ENCODE measurements at regions not wholly inside any gene's neighbourhood (a gene's known extent, or its start where the extent isn't known, plus 50 kb on each side); places are given as distances from the start of the nearest gene placed in this dataset.

DNA sequence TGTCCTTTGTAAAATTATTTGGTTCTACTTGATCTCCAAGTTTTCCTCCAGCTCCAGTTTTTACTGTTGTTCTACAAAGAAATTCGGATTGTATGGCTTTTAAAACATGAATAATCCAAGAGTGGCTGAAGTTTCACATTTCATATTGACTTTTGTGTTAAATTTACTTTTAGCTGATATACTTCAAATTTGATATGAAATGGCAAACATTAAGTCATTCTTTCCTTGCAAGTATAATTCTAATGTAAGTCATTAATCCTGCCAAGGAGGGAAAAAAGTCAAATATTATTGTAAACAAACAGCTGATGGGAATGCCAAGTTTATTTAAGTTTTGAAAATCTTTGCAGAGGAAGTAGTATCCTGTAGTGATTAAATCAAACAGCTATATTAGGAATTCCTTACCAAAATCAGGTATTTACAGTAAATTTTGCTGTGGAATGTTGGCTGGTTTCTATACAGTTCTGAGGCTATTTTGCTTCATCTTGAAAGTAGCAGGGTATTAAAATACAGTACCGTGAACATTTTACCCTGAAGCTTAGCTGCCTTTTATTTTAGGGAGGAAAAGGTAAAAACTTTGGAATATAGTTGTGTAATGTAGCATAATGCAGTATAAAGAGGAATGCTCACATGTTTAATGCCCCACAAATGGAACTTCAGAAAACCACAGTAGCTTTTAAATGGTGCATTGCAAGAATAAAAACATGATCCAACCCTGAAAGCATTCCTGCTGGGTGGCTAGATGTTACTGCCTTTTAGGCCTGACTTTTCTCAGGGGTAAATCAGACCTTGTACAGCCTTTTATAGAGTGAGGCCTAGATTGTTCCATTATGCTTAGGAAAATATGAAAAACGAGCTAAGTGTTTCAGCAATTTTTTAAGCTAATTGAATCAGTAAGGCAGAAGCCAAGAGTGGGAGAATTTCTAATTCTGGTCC, 62.7 kb upstream of the NT5C1B start:
- no peak for DNase-seq (ENCODE audit: low read depth)

DNA sequence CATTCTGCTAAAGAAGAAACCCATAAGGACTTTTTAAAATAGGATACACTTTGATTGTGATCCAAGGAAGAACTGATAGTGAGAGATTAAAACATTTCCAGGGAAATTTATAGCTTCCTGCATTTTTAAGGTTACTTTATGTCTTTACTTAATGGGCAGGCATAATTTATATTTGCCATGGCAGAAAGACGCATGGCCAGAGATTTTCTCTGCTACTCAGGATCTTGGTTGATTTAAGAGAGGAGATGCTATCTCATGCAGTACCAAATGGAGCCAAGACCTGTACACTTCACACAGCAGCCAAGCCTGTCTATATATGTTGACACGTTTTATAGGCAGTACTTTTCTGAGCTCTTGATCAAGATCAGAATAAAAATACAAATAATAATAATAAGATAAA, 60.9 kb upstream of the NT5C1B start:
- no peak for DNase-seq (ENCODE audit: low read depth)

DNA sequence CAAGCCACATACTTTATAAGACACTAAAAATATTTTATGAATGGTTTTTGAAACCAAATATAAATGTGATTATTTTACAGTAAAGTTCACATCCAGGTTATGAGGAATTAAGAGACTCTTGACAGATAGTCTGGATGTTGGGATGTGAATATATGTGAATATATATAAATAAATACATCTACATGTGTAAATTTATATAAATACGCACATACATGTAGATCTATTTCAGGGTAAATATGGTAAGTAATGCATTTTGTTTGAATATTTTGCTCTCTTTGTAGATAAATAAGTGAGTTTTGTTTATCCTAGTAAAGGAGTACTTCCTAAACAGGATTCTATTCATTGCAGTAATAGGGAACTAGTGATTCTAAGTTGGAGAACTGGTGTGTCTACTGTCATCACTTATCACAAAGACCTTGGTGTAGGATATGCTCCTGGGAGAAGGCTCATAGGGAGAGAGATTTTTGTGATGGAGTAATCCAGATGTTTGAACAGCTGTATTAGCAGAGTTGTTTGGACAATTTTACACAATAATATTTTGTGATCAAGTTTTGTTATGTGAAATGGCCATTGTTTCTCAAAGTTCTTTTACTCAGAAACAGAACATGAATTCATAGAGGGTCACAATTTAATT, 60.2 kb upstream of the NT5C1B start:
- no peak for DNase-seq (ENCODE audit: low read depth)

DNA sequence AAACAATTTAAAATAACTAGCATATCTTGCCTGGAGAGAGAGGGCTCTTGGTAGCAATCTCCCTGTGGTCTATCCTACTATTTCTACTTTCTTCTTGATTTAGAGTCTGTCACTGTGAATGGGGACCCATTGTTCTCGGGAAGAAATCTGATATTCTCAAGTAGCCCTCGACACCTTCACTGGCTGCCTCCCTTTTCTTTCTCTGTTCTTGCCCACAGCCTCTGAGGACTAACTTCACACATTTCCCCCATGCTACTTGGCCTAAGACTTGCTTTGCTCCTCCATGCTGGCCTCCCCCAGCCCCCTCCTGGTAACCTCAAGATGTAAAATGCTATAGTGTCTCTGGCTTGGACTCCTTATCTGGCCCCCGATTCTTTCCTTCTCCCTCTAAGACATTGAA, 58.8 kb upstream of the NT5C1B start:
- no peak for DNase-seq (ENCODE audit: low read depth)

DNA sequence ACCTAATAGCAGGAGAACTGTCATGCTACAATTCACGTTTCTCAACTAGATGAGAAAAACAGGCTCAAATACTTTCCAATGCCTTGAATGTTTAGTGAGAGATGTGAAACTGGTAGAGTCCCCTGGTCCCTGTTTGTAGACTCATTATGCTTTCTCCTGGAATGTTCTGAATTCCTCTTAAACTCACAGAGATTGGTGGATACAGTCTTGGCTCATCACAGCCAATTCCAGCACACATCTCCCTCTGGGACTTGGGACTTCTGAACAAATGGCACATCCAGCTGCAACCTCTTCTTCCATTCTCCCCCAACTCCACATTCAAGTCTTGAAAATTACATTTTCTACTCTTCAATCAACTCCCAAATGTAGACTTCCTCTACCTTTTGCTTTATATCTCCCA, 58.4 kb upstream of the NT5C1B start:
- no peak for DNase-seq (ENCODE audit: low read depth)

DNA sequence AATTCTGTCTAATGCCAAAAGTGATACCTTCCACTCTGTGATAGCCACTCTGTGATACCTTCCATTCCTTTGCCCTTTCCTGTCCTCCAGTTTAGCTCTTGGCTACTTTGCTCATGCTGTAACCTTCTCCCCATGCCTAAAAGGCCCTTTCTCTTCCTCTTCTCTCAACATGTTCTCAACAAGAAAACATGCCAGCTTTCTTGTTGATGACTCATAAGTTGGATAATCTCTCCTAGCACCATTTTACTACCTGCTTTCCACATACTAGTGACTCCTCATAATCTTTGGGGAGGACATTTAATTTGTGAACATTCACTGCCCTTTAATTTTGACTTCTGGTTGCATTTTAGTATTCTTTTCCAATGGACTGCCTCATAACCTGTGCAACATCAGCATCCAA, 55.9 kb upstream of the NT5C1B start:
- DNase-seq (ENCODE audit: low read depth), result no peak

DNA sequence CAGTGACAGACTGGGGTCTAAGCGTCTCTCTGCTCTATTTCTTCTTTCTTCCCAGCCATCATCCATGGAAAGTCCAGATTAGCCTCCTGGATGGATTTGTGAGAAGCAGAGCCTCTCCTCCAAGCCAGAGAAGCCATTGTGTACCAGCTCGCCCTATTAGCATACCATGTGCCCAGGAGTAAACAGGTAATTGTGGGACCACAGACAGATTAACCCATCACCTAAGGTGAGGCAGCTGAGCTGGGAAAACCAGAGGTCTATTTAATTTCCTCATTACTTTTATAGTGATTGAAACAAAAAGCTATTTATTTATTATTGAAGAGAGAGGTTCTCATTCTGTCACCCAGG, 54.7 kb upstream of the NT5C1B start:
- no peak for DNase-seq (ENCODE audit: low read depth)

DNA sequence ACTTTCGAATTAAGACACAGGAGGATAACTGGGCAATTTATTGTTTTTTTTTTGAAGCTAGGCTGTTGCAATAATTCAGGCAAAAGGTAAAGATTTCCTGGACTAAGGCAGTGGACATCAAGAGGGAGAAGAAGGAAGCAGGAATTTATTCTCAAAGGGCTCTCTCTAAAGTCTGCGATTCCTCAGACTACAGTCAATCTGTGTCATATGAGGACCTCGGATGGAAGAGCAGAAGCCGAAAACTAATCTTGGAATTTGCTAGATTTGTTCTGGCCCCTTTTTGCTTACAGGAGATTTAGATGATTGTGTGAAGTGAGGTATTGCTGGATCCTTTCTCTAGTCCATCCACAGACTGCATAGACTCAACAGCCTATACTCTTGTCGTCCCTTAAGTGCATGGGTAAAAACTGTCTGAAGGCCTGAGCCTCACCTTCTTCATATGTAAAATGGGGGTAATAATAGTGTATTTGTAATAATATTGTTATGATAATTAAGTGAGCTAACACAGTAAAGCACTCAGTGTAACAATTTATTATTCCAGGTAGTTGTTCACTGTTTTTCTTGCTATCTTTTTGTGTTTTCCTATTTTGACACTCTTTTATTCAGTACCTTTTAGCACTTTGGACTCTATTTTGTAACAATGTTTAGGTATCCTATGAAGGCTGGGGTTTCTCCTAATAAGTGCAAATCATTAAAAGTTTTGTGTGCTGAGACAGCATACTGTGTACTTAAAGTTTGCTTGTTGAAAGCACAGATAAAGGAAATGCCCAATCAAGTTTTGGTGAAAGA, 54.2 kb upstream of the NT5C1B start:
- DNase-seq (ENCODE audit: low read depth), result no peak

DNA sequence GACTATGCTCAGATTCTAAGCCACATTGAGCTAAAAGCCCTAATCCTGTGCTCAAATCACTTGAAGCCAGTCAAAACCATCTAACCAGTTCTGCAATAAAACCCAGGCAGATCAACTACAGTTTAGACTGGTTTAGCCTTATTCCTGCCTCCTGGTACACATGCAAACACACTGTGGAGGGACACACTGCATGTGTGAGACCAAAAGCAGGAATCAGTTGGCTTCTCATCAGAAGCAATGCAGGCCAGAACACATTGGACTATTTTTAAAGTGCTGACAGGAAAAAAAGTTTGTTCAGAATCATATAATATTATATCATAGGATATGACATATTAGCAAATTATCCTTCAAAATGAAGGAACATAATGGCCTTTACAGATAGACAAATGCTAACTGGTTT, 52.5 kb upstream of the NT5C1B start:
- no peak for DNase-seq (ENCODE audit: low read depth)

DNA sequence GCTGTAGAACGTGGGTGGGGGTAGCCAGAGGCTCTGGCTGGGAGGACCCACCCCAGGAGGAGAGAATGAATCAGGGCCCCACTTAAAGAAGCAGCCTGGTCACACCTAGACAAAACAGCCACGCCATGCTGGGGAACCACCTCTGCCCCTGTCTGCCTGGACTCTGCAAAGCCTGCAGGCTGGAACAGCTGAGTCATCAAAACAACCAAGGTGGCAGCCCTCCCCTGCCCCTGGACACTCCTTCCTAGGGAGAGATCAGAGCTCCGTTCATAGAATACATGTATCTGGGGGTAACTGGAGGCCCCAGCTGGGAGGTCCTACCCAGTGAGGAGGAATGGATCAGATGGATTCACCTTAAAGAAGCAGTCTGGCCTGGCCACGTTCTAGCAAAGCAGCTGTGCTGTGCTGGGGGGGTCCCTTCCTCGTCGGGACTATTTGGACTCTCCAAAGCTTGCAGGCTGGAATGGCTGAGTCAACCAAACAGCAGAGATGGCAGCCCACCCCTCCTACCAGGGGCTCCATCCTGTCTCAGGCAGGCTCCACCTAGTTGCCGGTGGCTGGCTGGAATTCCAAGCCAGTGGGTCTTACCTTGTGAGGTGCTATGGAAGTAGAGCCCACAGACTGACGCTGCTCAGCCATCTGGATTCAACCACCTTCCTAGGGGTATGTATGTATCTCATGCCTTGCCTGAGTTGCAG, 50.5 kb upstream of the NT5C1B start:
- DNase-seq (ENCODE audit: low read depth), result no peak

Data from stimulated activated CD8-positive, alpha-beta memory T cell treated with anti-CD3 and anti-CD28 coated beads, Interleukin-7, amount 100 ng/mL, for 24 hours (primary cell).